WI38 (cell line): ENCODE measurements at regions not wholly inside any gene's neighbourhood (a gene's known extent, or its start where the extent isn't known, plus 50 kb on each side); places are given as distances from the start of the nearest gene placed in this dataset.
"Not testable (repeated sequence)": the region's sequence is repeated elsewhere in the genome, so short reads cannot be mapped to it uniquely, and the experiment has no call there.

Experiments used
- H3K4me3 ChIP-seq: 2 replicates; pipeline ENCODE4 v1.5.1; 2011; ENCODE audit warnings: low read depth, mild to moderate bottlenecking, control low read depth, low read length
- TF ChIP-seq, protein P1 (sequence below): IDR thresholded peaks from 2 replicates; pipeline ENCODE4 v1.5.1; 2012; ENCODE audit warnings: low read depth, mild to moderate bottlenecking, control low read depth, low read length

DNA sequence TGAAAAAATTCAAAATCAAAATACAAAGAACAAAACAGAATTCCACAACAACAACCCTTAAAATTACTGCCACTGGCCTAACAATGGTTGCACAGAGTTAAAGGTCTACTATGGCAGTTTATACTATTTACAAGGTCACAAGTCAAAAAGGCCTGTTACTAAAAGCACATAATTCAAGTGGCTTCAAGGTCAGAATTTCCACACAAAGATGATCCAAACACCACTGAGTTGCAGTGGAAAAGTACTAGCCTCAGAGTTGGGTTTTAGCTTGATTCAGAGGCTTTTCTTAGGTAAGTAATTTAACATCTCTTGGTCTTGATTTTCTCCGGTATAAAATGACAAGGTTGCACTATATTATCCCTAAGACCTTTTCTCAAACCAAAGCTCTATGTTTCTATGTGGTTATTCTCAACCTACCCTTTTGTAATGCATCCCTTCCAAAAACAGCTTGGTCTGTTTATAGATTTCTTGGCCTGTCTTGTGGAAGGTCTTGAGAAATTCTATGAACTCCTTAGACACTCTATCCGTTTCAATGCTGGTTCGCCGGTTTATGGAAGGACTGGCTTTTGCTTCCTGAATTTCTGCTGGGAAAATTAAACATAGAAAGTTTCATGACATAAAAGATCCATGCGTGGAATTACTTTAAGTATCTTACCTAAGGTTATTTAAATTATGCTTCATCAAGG lies 69.5 kb downstream of the MDH2 start:
- H3K4me3 ChIP-seq, result not testable (repeated sequence)

DNA sequence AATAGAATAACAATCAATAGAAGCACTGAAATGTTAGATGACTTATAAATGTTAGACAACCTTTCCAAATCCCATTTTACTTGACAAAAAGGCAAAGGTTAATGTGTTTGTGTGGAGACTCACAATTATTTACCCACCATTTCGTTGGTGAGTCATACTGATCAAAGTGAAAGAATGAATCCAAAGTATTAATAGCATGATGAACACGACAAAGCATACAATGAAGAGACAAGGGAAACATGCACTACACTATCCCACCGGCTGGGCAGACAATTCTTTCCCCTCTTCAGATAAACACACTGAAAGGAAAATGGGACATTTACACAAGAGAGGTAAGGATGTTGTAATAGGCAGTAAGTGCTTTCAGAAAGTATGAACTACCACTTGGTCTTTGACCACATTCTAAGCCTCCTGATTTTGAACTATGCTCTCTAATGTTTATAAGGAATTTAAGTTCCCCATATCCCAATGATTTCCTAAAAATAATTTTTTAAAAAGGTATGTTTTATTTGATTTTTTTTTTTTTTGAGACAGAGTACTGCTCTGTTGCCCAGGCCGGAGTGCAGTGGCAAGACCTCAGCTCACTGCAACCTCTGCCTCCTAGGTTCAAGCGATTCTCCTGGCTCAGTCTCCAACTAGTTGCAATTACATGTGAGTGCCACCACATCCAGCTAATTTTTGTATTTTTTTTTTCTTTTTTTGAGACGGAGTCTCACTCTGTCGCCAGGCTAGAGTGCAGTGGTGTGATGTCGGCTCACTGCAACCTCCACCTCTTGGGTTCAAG lies 70.5 kb downstream of the MDH2 start:
- H3K4me3 ChIP-seq, result not testable (repeated sequence)

DNA sequence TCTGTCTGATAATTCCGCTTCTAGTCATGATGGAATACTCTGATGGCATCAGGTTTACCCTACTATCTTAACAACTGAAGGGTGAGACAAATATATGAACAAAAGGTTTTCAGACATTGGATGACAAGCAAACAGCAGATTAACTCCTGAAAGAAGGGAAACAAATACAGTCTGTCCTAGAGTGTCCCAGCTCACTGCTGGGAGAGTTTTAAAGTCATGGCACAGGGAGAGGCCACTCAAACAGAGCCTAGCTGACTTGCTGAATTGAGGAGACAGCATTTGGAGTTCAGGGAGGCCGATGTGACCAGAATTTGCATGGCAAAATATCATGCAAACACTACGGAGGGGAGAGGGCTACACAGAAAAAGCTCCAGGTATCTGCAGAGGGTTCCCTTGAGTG lies 73.1 kb downstream of the MDH2 start:
- TF ChIP-seq, protein P1, sequence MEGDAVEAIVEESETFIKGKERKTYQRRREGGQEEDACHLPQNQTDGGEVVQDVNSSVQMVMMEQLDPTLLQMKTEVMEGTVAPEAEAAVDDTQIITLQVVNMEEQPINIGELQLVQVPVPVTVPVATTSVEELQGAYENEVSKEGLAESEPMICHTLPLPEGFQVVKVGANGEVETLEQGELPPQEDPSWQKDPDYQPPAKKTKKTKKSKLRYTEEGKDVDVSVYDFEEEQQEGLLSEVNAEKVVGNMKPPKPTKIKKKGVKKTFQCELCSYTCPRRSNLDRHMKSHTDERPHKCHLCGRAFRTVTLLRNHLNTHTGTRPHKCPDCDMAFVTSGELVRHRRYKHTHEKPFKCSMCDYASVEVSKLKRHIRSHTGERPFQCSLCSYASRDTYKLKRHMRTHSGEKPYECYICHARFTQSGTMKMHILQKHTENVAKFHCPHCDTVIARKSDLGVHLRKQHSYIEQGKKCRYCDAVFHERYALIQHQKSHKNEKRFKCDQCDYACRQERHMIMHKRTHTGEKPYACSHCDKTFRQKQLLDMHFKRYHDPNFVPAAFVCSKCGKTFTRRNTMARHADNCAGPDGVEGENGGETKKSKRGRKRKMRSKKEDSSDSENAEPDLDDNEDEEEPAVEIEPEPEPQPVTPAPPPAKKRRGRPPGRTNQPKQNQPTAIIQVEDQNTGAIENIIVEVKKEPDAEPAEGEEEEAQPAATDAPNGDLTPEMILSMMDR, result no peak
- H3K4me3 ChIP-seq, result no peak overlapping the region

DNA sequence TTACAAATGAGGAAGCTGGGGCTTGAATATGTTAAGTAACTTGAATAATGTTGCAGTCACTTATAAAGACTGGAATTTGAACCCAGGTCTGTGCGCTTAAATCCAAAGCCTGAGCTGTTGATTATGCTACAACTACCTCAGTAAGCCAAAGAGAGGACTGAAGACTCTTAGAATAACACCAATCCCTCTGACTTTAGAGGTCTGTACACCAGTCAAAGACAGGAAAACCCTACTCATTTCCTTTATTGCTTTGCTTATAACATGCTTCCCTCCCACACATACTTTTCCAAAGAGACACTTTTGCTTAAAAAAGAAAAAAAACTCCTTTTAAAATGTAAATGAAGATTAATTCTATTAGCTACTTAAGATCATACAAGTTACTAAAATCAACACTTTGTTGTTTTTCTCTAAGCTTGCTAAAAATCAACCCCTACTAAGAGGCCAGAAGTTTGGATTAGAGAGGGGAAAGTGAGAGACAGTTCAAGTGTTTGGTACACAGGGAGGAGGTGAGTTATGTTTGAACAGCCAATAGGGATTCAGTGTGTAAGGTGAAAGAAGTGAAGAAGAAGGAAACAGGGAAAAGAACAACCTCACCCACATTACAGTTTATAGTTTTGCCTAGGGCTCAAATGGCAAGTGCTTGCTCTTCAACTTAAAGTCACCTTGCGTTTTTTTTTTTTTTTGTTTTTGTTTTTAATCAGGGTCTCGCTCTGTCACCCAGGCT lies 74.8 kb downstream of the MDH2 start:
- TF ChIP-seq, protein P1, result no peak
- H3K4me3 ChIP-seq, result no peak overlapping the region

DNA sequence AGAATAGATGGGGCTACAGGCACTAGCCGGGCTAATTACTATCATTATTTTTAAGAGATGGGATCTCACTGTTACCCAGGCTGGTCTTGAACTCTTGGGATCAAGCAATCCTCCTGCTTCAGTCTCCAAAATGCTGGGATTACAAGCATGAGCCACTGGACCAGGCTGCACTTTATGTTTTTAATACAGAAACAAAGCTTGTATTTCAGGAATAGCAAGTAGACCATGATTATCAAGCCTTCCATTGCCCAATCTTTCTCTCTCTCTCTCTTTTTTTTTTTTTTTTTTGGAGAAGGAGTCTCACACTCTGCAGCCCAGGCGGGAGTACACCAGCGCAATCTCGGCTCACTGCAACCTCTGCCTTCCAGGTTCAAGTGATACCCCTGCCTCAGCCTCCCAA lies 75.4 kb downstream of the MDH2 start:
- H3K4me3 ChIP-seq, result no peak overlapping the region
- TF ChIP-seq, protein P1, result no peak

DNA sequence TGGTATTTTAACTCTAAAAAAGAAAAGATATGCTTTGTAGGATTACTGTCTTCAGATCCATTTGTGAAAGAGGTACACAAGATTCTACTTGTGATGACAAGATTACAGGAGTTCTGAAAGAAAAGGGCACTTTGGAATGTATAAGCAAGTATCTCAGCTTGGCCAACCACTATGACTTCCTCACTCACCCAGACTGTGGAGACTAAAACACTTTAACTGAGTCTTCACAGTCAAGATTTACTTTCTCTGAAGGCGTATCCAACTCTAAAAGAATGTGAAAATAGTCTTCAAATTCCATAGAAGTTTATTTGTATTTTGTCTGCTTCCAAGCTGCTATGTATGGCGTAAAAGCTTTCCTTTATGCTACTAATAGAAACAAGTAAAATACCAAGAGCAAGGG lies 76.1 kb upstream of the SRRM3 start:
- H3K4me3 ChIP-seq, result no peak overlapping the region
- TF ChIP-seq, protein P1, result no peak

DNA sequence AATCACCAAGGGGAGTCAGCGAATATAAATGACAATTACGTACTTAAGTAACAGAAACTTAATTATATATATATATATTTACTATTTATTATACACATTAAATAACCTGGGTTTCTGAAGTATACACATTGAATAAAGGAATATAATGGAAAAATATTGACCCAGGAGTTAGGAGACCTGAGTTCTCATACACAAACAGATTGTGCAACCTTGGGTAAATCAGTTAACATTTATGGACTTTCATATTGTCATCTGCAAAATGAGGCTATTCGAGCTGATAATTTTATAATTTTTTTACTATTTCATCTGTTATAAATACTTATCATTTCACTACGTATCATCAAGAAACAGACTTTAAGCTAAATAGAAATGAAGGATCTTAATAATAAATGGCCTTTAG lies 75.1 kb upstream of the SRRM3 start:
- TF ChIP-seq, protein P1, result no peak
- H3K4me3 ChIP-seq, result no peak overlapping the region

DNA sequence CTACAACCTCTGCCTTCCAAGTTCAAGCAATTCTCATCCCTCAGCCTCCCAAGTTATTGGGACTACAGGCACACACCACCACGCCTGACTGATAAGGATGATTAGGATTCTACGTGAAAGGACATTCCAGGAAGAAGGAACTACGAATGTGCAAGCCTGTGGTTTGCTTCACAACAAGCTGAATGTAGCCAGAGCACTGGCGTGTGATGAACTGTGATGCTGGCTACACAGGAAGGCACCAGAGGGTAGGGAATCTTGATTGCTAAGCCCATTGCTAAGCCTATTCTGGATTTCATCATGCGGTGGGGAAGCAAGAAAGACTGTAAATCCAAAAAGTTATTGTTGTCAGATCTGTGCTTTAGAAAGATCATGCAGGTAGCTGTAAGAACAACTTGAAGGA lies 72.3 kb upstream of the SRRM3 start:
- TF ChIP-seq, protein P1, result no peak
- H3K4me3 ChIP-seq, result no peak overlapping the region
